ENCODE measurements at regions not wholly inside any gene's neighbourhood (a gene's known extent, or its start where the extent isn't known, plus 50 kb on each side); places are given as distances from the start of the nearest gene placed in this dataset.

GRCh38 chr4:34771632-34772031, 1472.7 kb downstream of the ARAP2 start:
- TF ChIP-seq CTCF (IDR thresholded peaks at IDR 0.05): no peak
- Histone ChIP-seq H3K9me3 (no peaks in the 10 kb centered on the region), H3K27ac (no peak overlapping the region), H3K27me3 (no peaks in the 10 kb centered on the region), H3K36me3 (no peaks in the 10 kb centered on the region), H3K4me1 (no peaks in the 10 kb centered on the region), H3K4me3 (no peak overlapping the region)
- ATAC-seq: no peak
- intact Hi-C loops (cut with DNase I): no loop called here
- DNase-seq: no peak

GRCh38 chr4:34790131-34790530, 1454.2 kb downstream of the ARAP2 start:
- DNase-seq: no peak

GRCh38 chr4:34791209-34791608, 1453.1 kb downstream of the ARAP2 start:
- no peak overlapping the region for H3K4me3 ChIP-seq
- H3K9me3 ChIP-seq: no peaks in the 10 kb centered on the region
- DNase-seq (no peak), ATAC-seq (no peak)
- no peaks in the 10 kb centered on the region for H3K4me1 ChIP-seq
- no peaks in the 10 kb centered on the region for H3K27me3 ChIP-seq
- H3K27ac ChIP-seq: no peak overlapping the region
- no peaks in the 10 kb centered on the region for H3K36me3 ChIP-seq
- TF ChIP-seq CTCF (IDR thresholded peaks at IDR 0.05): no peak
- intact Hi-C loops (cut with DNase I): no loop called here

More at GRCh38 chr4:34790131-34790530, 1454.2 kb downstream of the ARAP2 start:
- Histone ChIP-seq H3K36me3 (no peaks in the 10 kb centered on the region), H3K4me1 (no peaks in the 10 kb centered on the region), H3K27me3 (no peaks in the 10 kb centered on the region), H3K4me3 (no peak overlapping the region), H3K27ac (no peak overlapping the region), H3K9me3 (no peaks in the 10 kb centered on the region)
- no peak for ATAC-seq
- TF ChIP-seq CTCF (IDR thresholded peaks at IDR 0.05): no peak
- intact Hi-C loops (cut with DNase I): no loop called here

GRCh38 chr4:34800953-34801352, 1443.4 kb downstream of the ARAP2 start:
- Histone ChIP-seq H3K4me1 (no peaks in the 10 kb centered on the region), H3K27me3 (no peaks in the 10 kb centered on the region), H3K9me3 (no peaks in the 10 kb centered on the region), H3K36me3 (no peaks in the 10 kb centered on the region), H3K27ac (no peak overlapping the region), H3K4me3 (no peak overlapping the region)
- intact Hi-C loops (cut with DNase I): no loop called here
- TF ChIP-seq CTCF (IDR thresholded peaks at IDR 0.05): no peak
- ATAC-seq (no peak), DNase-seq (no peak)

GRCh38 chr4:34814266-34814665, 1430.0 kb downstream of the ARAP2 start:
- Histone ChIP-seq H3K9me3 (no peaks in the 10 kb centered on the region), H3K36me3 (no peaks in the 10 kb centered on the region), H3K4me1 (no peaks in the 10 kb centered on the region), H3K27me3 (no peaks in the 10 kb centered on the region), H3K27ac (no peak overlapping the region), H3K4me3 (no peak overlapping the region)
- intact Hi-C loops (cut with DNase I): no loop called here
- TF ChIP-seq CTCF (IDR thresholded peaks at IDR 0.05): no peak
- DNase-seq (no peak), ATAC-seq (no peak)

- Histone ChIP-seq H3K4me1 (no peaks in the 10 kb centered on the region), H3K4me3 (no peak overlapping the region), H3K36me3 (no peaks in the 10 kb centered on the region), H3K27me3 (no peaks in the 10 kb centered on the region), H3K9me3 (no peaks in the 10 kb centered on the region), H3K27ac (no peak overlapping the region)
- ATAC-seq (no peak), DNase-seq (no peak)
- intact Hi-C loops (cut with DNase I): no loop called here
- no peak for TF ChIP-seq CTCF (IDR thresholded peaks at IDR 0.05)
Observed at GRCh38 chr4:34824515-34824914, 1419.8 kb downstream of the ARAP2 start.
